ENCODE measurements at regions not wholly inside any gene's neighbourhood (a gene's known extent, or its start where the extent isn't known, plus 50 kb on each side); places are given as distances from the start of the nearest gene placed in this dataset.
A peak's percentile ranks its signal among the peaks of the same experiment; 100 is the strongest.

- ATAC-seq (peak; percentile 57), DNase-seq (no peak)
- intact Hi-C loops (cut with micrococcal nuclease) = no loop called here
Observed at GRCh38 chr13:76638181-76638580, 248.0 kb downstream of the KCTD12 start.

GRCh38 chr13:76637641-76638141, 248.5 kb downstream of the KCTD12 start:
- intact Hi-C loops (cut with micrococcal nuclease) = no loop called here
- no peak for ATAC-seq
- no peak for DNase-seq

GRCh38 chr13:76636829-76637228, 249.4 kb downstream of the KCTD12 start:
- ATAC-seq (no peak), DNase-seq (no peak)
- intact Hi-C loops (cut with micrococcal nuclease) = no loop called here

- no peak for DNase-seq
- intact Hi-C loops (cut with micrococcal nuclease) = no loop called here
- peak; percentile 41 for ATAC-seq
Observed at GRCh38 chr13:76635232-76636230, 250.7 kb downstream of the KCTD12 start.

GRCh38 chr13:76634431-76635191, 251.6 kb downstream of the KCTD12 start:
- intact Hi-C loops (cut with micrococcal nuclease) = no loop called here
- DNase-seq (no peak), ATAC-seq (no peak)

- ATAC-seq (no peak), DNase-seq (no peak)
- intact Hi-C loops (cut with micrococcal nuclease) = no loop called here
Observed at GRCh38 chr13:76632401-76633044, 253.7 kb downstream of the KCTD12 start.

GRCh38 chr13:76630629-76631230, 255.5 kb downstream of the KCTD12 start:
- intact Hi-C loops (cut with micrococcal nuclease) = no loop called here
- ATAC-seq (no peak), DNase-seq (no peak)

- DNase-seq (peak; percentile 21), ATAC-seq (peak; percentile 75)
- intact Hi-C loops (cut with micrococcal nuclease) = no loop called here
Observed at GRCh38 chr13:76622315-76623040, 263.7 kb downstream of the KCTD12 start.

GRCh38 chr13:76621705-76622104, 264.5 kb downstream of the KCTD12 start:
- intact Hi-C loops (cut with micrococcal nuclease) = no loop called here
- DNase-seq (no peak), ATAC-seq (no peak)

GRCh38 chr13:76620036-76620435, 266.2 kb downstream of the KCTD12 start:
- DNase-seq (no peak), ATAC-seq (no peak)
- intact Hi-C loops (cut with micrococcal nuclease) = no loop called here

GRCh38 chr13:76619631-76620030, 266.6 kb downstream of the KCTD12 start:
- DNase-seq = no peak
- no peak for ATAC-seq
- intact Hi-C loops (cut with micrococcal nuclease) = no loop called here

- intact Hi-C loops (cut with micrococcal nuclease) = no loop called here
- DNase-seq = no peak
- no peak for ATAC-seq
Observed at GRCh38 chr13:76610819-76611415, 275.3 kb downstream of the KCTD12 start.

- ATAC-seq = peak; percentile 35
Observed at GRCh38 chr13:76609643-76610042, 276.6 kb downstream of the KCTD12 start.

GRCh38 chr13:76607866-76608265, 278.3 kb downstream of the KCTD12 start:
- DNase-seq = no peak
- intact Hi-C loops (cut with micrococcal nuclease) = no loop called here
- ATAC-seq = no peak

More at GRCh38 chr13:76609643-76610042, 276.6 kb downstream of the KCTD12 start:
- DNase-seq = no peak
- intact Hi-C loops (cut with micrococcal nuclease) = no loop called here

GRCh38 chr13:76600081-76600480, 286.1 kb downstream of the KCTD12 start:
- ATAC-seq (no peak), DNase-seq (no peak)
- intact Hi-C loops (cut with micrococcal nuclease) = no loop called here

GRCh38 chr13:76597868-76598267, 288.3 kb downstream of the KCTD12 start:
- intact Hi-C loops (cut with micrococcal nuclease) = no loop called here
- DNase-seq (no peak), ATAC-seq (no peak)

- DNase-seq = no peak
- intact Hi-C loops (cut with micrococcal nuclease) = no loop called here
- no peak for ATAC-seq
Observed at GRCh38 chr13:76596216-76596615, 290.0 kb downstream of the KCTD12 start.

GRCh38 chr13:76594435-76594834, 291.8 kb downstream of the KCTD12 start:
- intact Hi-C loops (cut with micrococcal nuclease) = no loop called here
- DNase-seq (no peak), ATAC-seq (no peak)

Data from left ventricle myocardium superior (tissue), 1 donor.